Keratinocyte (primary cell): ENCODE measurements at regions not wholly inside any gene's neighbourhood (a gene's known extent, or its start where the extent isn't known, plus 50 kb on each side); places are given as distances from the start of the nearest gene placed in this dataset.

ENCODE experiments used
- DNase-seq: peaks from one replicate; pipeline ENCODE4 v3.0.0-alpha.2; 2011; ENCODE audit warnings: low read depth, missing footprints, low spot score
- FAIRE-seq: peaks from 2 replicates; lab custom pipeline; 2011; peaks lifted over from hg19 to GRCh38; lab: Jason Lieb, UNC
- H2AFZ ChIP-seq: 2 replicates; pipeline ENCODE4 v1.6.0; 2012; ENCODE audit warnings: low read length, control low read depth, inconsistent platforms; ENCODE audit not compliant: control insufficient read depth
- H3K27ac ChIP-seq: 2 replicates; pipeline ENCODE4 v1.5.1; 2011; ENCODE audit warnings: low read length; ENCODE audit not compliant: control insufficient read depth, insufficient read depth
- H3K27me3 ChIP-seq: 3 replicates; pipeline ENCODE4 v1.6.0; 2011; ENCODE audit warnings: low read length; ENCODE audit not compliant: control insufficient read depth, insufficient read depth; ENCODE audit errors: extremely low read depth
- H3K36me3 ChIP-seq, 2 experiments: 2 replicates in 1 of 2; 3 replicates in 1 of 2; pipeline ENCODE4 v1.5.1; 2011; ENCODE audit warnings: low read length in 2 of 2, mild to moderate bottlenecking in 1 of 2; ENCODE audit not compliant: control insufficient read depth in 2 of 2, insufficient read depth in 2 of 2; ENCODE audit errors: extremely low read depth in 1 of 2
- H3K4me1 ChIP-seq: 3 replicates; pipeline ENCODE4 v1.5.1; 2011; ENCODE audit warnings: low read length; ENCODE audit not compliant: control insufficient read depth, insufficient read depth; ENCODE audit errors: extremely low read depth
- H3K4me2 ChIP-seq: 3 replicates; pipeline ENCODE4 v1.6.0; 2011; ENCODE audit warnings: low read depth, low read length; ENCODE audit not compliant: control insufficient read depth, insufficient read depth; ENCODE audit errors: extremely low read depth
- H3K4me3 ChIP-seq, 3 experiments: fragments of 200-600 bp in 1 of 3; sonication (generic) in 1 of 3; 2 replicates in 2 of 3; 3 replicates in 1 of 3; pipeline ENCODE4 v1.5.1; 2011 to 2016; ENCODE audit warnings: low read length in 3 of 3, mild to moderate bottlenecking in 3 of 3, control low read depth in 2 of 3, inconsistent platforms in 1 of 3, low read depth in 1 of 3, mixed read lengths in 1 of 3, mixed run types in 1 of 3, moderate library complexity in 1 of 3; ENCODE audit not compliant: control insufficient read depth in 2 of 3, insufficient read depth in 2 of 3; ENCODE audit errors: extremely low read depth in 1 of 3
- H3K79me2 ChIP-seq: 2 replicates; pipeline ENCODE4 v1.6.0; 2012; ENCODE audit warnings: low read length; ENCODE audit not compliant: control insufficient read depth, insufficient read depth
- H3K9ac ChIP-seq: 3 replicates; pipeline ENCODE4 v1.6.0; 2011; ENCODE audit warnings: low read length; ENCODE audit not compliant: control insufficient read depth, insufficient read depth; ENCODE audit errors: extremely low read depth
- H3K9me1 ChIP-seq: 3 replicates; pipeline ENCODE4 v1.6.0; 2011; ENCODE audit warnings: low read length; ENCODE audit not compliant: control insufficient read depth, insufficient read depth; ENCODE audit errors: extremely low read depth
- H3K9me3 ChIP-seq: 2 replicates; pipeline ENCODE4 v1.5.1; 2012; ENCODE audit warnings: low read depth, low read length; ENCODE audit not compliant: control insufficient read depth
- H4K20me1 ChIP-seq: 3 replicates; pipeline ENCODE4 v1.6.0; 2011; ENCODE audit warnings: low read length; ENCODE audit not compliant: control insufficient read depth, insufficient read depth; ENCODE audit errors: extremely low read depth
- CTCF ChIP-seq, 3 experiments: IDR thresholded peaks in 1 of 3; conservative IDR thresholded peaks in 1 of 3; optimal IDR thresholded peaks in 1 of 3; 2 replicates in 2 of 3; 3 replicates in 1 of 3; pipeline versions ENCODE3 to v1.5.1; 2011; ENCODE audit warnings: low read length in 3 of 3, mild to moderate bottlenecking in 3 of 3, moderate library complexity in 2 of 3, control low read depth in 1 of 3, inconsistent platforms in 1 of 3; ENCODE audit not compliant: insufficient read depth in 2 of 3; ENCODE audit errors: extremely low read depth in 1 of 3
- EZH2 ChIP-seq: IDR thresholded peaks from one replicate; pipeline ENCODE4 v1.6.1; 2012; ENCODE audit warnings: inconsistent platforms, mild to moderate bottlenecking, low read length, moderate library complexity
- dilution Hi-C: fragments of 300-500 bp; cut with MboI; formaldehyde crosslinking; loops from one replicate; pipeline ENCODE4 v1.7.0; 2020; ENCODE audit warnings: low sequenced_read_pairs; ENCODE audit not compliant: extremely low pct_ligation_motif_present

GRCh38 chr9:95752129-95752731 is 123.3 kb upstream of the ERCC6L2 start:
- Histone ChIP-seq H3K9me1 (no peaks in the 10 kb centered on the region), H3K79me2 (no peaks in the 10 kb centered on the region), H3K9me3 (no peaks in the 10 kb centered on the region), H4K20me1 (no peaks in the 10 kb centered on the region), H3K4me1 (peaks cover 5% of the 10 kb centered on the region), H3K4me2 (no peak overlapping the region), H3K27ac (no peak overlapping the region), H3K27me3 (peaks cover 7% of the 10 kb centered on the region), H3K9ac (no peak overlapping the region), H3K4me3 (no peak overlapping the region), H3K36me3 (no peaks in the 10 kb centered on the region), H2AFZ (no peak overlapping the region)
- FAIRE-seq (no peak), DNase-seq (no peak)
- dilution Hi-C loops = no loop called here
- no peak for TF ChIP-seq CTCF (optimal IDR thresholded peaks at IDR 0.05 in 1 of 3, IDR thresholded peaks at IDR 0.05 in 1 of 3, conservative IDR thresholded peaks at IDR 0.05 in 1 of 3; ENCODE audit: extremely low read depth in 1 of 3, insufficient read depth in 2 of 3, low read length in 3 of 3)
- TF ChIP-seq EZH2 = no peak

GRCh38 chr9:95751520-95751790 is 124.0 kb upstream of the ERCC6L2 start:
- dilution Hi-C loops = no loop called here
- Histone ChIP-seq H3K9me3 (no peaks in the 10 kb centered on the region), H3K4me3 (no peak overlapping the region), H4K20me1 (no peaks in the 10 kb centered on the region), H3K9ac (no peak overlapping the region), H3K27me3 (peaks cover 7% of the 10 kb centered on the region), H3K79me2 (no peaks in the 10 kb centered on the region), H3K27ac (no peak overlapping the region), H3K36me3 (no peaks in the 10 kb centered on the region), H2AFZ (no peak overlapping the region), H3K9me1 (no peaks in the 10 kb centered on the region), H3K4me2 (no peak overlapping the region), H3K4me1 (no peaks in the 10 kb centered on the region)
- TF ChIP-seq EZH2 (no peak), CTCF (optimal IDR thresholded peaks at IDR 0.05 in 1 of 3, IDR thresholded peaks at IDR 0.05 in 1 of 3, conservative IDR thresholded peaks at IDR 0.05 in 1 of 3; ENCODE audit: extremely low read depth in 1 of 3, insufficient read depth in 2 of 3, low read length in 3 of 3) (no peak)
- FAIRE-seq (no peak), DNase-seq (no peak)
